HL-60 (cell line): ENCODE measurements at regions not wholly inside any gene's neighbourhood (a gene's known extent, or its start where the extent isn't known, plus 50 kb on each side); places are given as distances from the start of the nearest gene placed in this dataset.
A peak's percentile ranks its signal among the peaks of the same experiment; 100 is the strongest.

Experiments
- DNase-seq, 2 experiments: peaks; one replicate each; pipeline ENCODE4 v3.0.0-alpha.2; 2010 to 2020; ENCODE audit warnings: low read depth in 1 of 2, low spot score in 1 of 2
- H3K27ac ChIP-seq: fragments of 250-450 bp; sonication (Bioruptor Pico); replicated peaks from 2 replicates; pipeline ENCODE4 v1.5.1; 2020; ENCODE audit warnings: mild to moderate bottlenecking, moderate library complexity
- H3K27me3 ChIP-seq: fragments of 250-450 bp; sonication (Bioruptor Pico); 2 replicates; pipeline ENCODE4 v1.5.1; 2021; ENCODE audit warnings: mild to moderate bottlenecking, moderate library complexity; ENCODE audit not compliant: insufficient read depth, poor library complexity, severe bottlenecking
- H3K4me3 ChIP-seq: replicated peaks from 2 replicates; pipeline ENCODE4 v1.5.1; 2011; ENCODE audit warnings: mild to moderate bottlenecking, control low read depth, low read length; ENCODE audit not compliant: insufficient read depth
- CTCF ChIP-seq: IDR thresholded peaks from one replicate; pipeline ENCODE4 v1.5.1; 2011; ENCODE audit warnings: low read length, control low read depth, inconsistent platforms; ENCODE audit not compliant: insufficient read depth
- GABPA ChIP-seq: IDR thresholded peaks from 2 replicates; pipeline ENCODE4 v1.6.1; 2012; ENCODE audit warnings: low read depth
- POLR2AphosphoS5 ChIP-seq: IDR thresholded peaks from 2 replicates; pipeline ENCODE4 v1.6.1; 2012; ENCODE audit warnings: low read depth
- REST ChIP-seq: IDR thresholded peaks from 2 replicates; pipeline ENCODE4 v1.6.1; 2012; ENCODE audit warnings: low read depth; ENCODE audit not compliant: insufficient replicate concordance
- SPI1 ChIP-seq: IDR thresholded peaks from 2 replicates; pipeline ENCODE4 v1.6.1; 2012; ENCODE audit warnings: low read depth, mild to moderate bottlenecking, borderline replicate concordance

GRCh38 chr5:155434681-155435080 lies 421.1 kb downstream of the KIF4B start:
- peak in 1 of 2 experiments; percentile 46 for DNase-seq
- TF ChIP-seq POLR2AphosphoS5, result no peak
- TF ChIP-seq SPI1, result peak; percentile 84
- H3K27ac ChIP-seq, result no peak overlapping the region
- H3K27me3 ChIP-seq, result no peaks in the 10 kb centered on the region
- no peak overlapping the region for H3K4me3 ChIP-seq

- Histone ChIP-seq H3K27me3 (no peaks in the 10 kb centered on the region), H3K4me3 (no peak overlapping the region), H3K27ac (no peak overlapping the region)
- TF ChIP-seq POLR2AphosphoS5 (no peak), REST (no peak), GABPA (no peak), CTCF (no peak), SPI1 (no peak)
- no peak for DNase-seq
Measured at GRCh38 chr5:155441849-155442248, 428.3 kb downstream of the KIF4B start.

GRCh38 chr5:155451106-155451505 lies 437.6 kb downstream of the KIF4B start:
- no peak for TF ChIP-seq SPI1
- no peak for TF ChIP-seq POLR2AphosphoS5
- TF ChIP-seq GABPA, result no peak
- no peak for TF ChIP-seq REST
- no peak for TF ChIP-seq CTCF
- H3K27me3 ChIP-seq, result no peaks in the 10 kb centered on the region
- H3K4me3 ChIP-seq, result no peak overlapping the region
- DNase-seq, result no peak
- H3K27ac ChIP-seq, result no peak overlapping the region

GRCh38 chr5:155455791-155456514 lies 442.4 kb downstream of the KIF4B start:
- DNase-seq, result no peak

More at GRCh38 chr5:155455791-155456514, 442.4 kb downstream of the KIF4B start:
- H3K4me3 ChIP-seq, result no peak overlapping the region
- H3K27me3 ChIP-seq, result no peaks in the 10 kb centered on the region
- no peak overlapping the region for H3K27ac ChIP-seq
- no peak for TF ChIP-seq CTCF
- no peak for TF ChIP-seq SPI1
- TF ChIP-seq REST, result no peak
- no peak for TF ChIP-seq POLR2AphosphoS5
- TF ChIP-seq GABPA, result no peak
